ENCODE measurements at regions not wholly inside any gene's neighbourhood (a gene's known extent, or its start where the extent isn't known, plus 50 kb on each side); places are given as distances from the start of the nearest gene placed in this dataset.

- TF ChIP-seq CEBPB (IDR thresholded peaks at IDR 0.05; ENCODE audit: low read depth) = no peak
- TF ChIP-seq CTCF (IDR thresholded peaks at IDR 0.05 in 2 of 3, conservative IDR thresholded peaks at IDR 0.05 in 1 of 3; ENCODE audit: borderline replicate concordance in 1 of 3, insufficient read depth in 1 of 3, low read depth in 2 of 3, low read length in 2 of 3) = no peak
- TF ChIP-seq POLR2AphosphoS5 (IDR thresholded peaks at IDR 0.05; ENCODE audit: low read depth, low read length) = no peak
- TF ChIP-seq EZH2 (IDR thresholded peaks at IDR 0.05) = no peak
- TF ChIP-seq MAX (IDR thresholded peaks at IDR 0.05) = no peak
- TF ChIP-seq EGR1 (IDR thresholded peaks at IDR 0.05; ENCODE audit: low read depth) = no peak
- no peak for TF ChIP-seq EZH2phosphoT487 (IDR thresholded peaks at IDR 0.05; ENCODE audit: borderline replicate concordance)
- TF ChIP-seq JUND (IDR thresholded peaks at IDR 0.05) = no peak
- no peak for TF ChIP-seq POLR2A (IDR thresholded peaks at IDR 0.05; ENCODE audit: borderline replicate concordance, extremely low read depth, insufficient read depth, insufficient read length)
- no peak for TF ChIP-seq YY1 (IDR thresholded peaks at IDR 0.05; ENCODE audit: extremely low read depth, insufficient replicate concordance, low read depth, low read length)
Observed at GRCh38 chr5:82912462-82912861, 164.7 kb downstream of the TMEM167A start.
